ENCODE measurements at regions not wholly inside any gene's neighbourhood (a gene's known extent, or its start where the extent isn't known, plus 50 kb on each side); places are given as distances from the start of the nearest gene placed in this dataset.

DNA sequence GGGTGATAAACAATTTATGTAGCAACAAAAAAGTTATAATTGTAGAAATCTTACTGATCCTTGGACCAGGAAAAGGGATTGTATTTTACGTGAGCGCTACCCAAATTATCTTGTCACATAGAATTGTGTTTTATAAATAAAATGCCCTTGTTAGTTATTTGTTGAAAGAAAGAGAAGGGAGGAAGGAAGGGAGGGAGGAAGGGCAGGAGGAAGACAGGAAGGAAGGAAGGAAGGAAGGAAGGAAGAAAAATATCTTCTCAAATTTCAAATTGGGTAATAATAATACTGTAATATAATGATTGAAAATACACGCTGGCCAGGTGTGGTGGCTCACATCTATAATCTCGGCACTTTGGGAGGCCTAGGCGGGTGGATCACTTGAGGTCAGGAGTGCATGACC, 206.2 kb upstream of the TLL1 start:
- DNase-seq (ENCODE audit: low read depth, low spot score) (no peak), FAIRE-seq (no peak)
- Histone ChIP-seq H3K27me3 (ENCODE audit: control insufficient read depth in 2 of 2, insufficient read depth in 2 of 2, low read length in 2 of 2) (no peaks in the 10 kb centered on the region), H3K9ac (replicated peaks; ENCODE audit: extremely low read depth, insufficient read depth, low read length) (no peak overlapping the region), H3K36me3 (ENCODE audit: control insufficient read depth in 2 of 2, extremely low read depth in 1 of 2, insufficient read depth in 2 of 2, low read length in 2 of 2) (no peaks in the 10 kb centered on the region), H2AFZ (ENCODE audit: low read depth, low read length) (no peak overlapping the region), H3K4me1 (ENCODE audit: control insufficient read depth, extremely low read depth, insufficient read depth, low read length) (no peaks in the 10 kb centered on the region), H4K20me1 (replicated peaks; ENCODE audit: control insufficient read depth, extremely low read depth, insufficient read depth, low read length) (no peaks in the 10 kb centered on the region), H3K4me2 (ENCODE audit: insufficient read depth, low read length) (no peak overlapping the region), H3K9me1 (replicated peaks; ENCODE audit: control insufficient read depth, extremely low read depth, insufficient read depth, low read length) (no peaks in the 10 kb centered on the region), H3K27ac (ENCODE audit: insufficient read depth, low read depth, low read length) (no peak overlapping the region), H3K79me2 (ENCODE audit: control insufficient read depth, insufficient read depth, low read length) (no peaks in the 10 kb centered on the region), H3K4me3 (replicated peaks in 1 of 3; ENCODE audit: insufficient read depth in 1 of 3, low read depth in 1 of 3, low read length in 3 of 3) (no peak overlapping the region), H3K9me3 (replicated peaks; ENCODE audit: control insufficient read depth, insufficient read depth, low read length) (no peaks in the 10 kb centered on the region)
- no peak for TF ChIP-seq FOS (IDR thresholded peaks at IDR 0.05; ENCODE audit: borderline replicate concordance, insufficient read depth, low read length)
- TF ChIP-seq, protein P1, sequence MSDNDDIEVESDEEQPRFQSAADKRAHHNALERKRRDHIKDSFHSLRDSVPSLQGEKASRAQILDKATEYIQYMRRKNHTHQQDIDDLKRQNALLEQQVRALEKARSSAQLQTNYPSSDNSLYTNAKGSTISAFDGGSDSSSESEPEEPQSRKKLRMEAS (IDR thresholded peaks at IDR 0.05; ENCODE audit: insufficient read depth, insufficient read length) = no peak
- TF ChIP-seq EZH2 (IDR thresholded peaks at IDR 0.05; ENCODE audit: borderline replicate concordance, low read depth, low read length, severe bottlenecking) = no peak
- no peak for TF ChIP-seq POLR2AphosphoS5 (IDR thresholded peaks at IDR 0.05; ENCODE audit: insufficient read depth, low read depth, low read length)
- intact Hi-C loops (cut with micrococcal nuclease) (no loop called here), dilution Hi-C loops (cut with MboI; ENCODE audit: extremely low pct_ligation_motif_present, low sequenced_read_pairs) (no loop called here)
- ChIA-PET POLR2A (no interaction called here), CTCF (interaction anchor here (0.5 to 0.9 kb wide), 2 partner anchors 32 to 365 kb away, joined by 3 read pairs; no protein-coding TSS in a partner anchor)
- no TSS peak for BruUV-seq (replicated peaks)

DNA sequence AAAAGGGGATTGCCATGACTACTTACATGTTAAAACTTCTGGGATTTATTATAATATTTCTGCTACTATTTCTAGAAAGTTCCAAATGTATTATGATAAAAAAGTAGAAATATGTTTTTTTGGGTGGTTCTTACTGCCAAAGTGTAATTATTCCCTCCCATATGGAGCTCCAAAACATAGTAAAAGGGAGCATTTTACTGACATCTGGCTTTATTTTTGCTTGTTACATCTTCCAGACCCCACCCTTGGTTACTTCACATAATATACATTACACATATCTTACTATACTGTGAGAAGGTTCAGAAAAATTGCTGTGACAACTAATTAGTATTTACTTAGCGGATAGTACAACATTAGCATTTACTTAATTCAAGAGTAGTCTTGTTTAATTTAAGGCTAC, 205.1 kb upstream of the TLL1 start:
- Histone ChIP-seq H3K79me2 (ENCODE audit: control insufficient read depth, insufficient read depth, low read length) (no peaks in the 10 kb centered on the region), H2AFZ (ENCODE audit: low read depth, low read length) (no peak overlapping the region), H3K4me2 (ENCODE audit: insufficient read depth, low read length) (no peak overlapping the region), H3K36me3 (ENCODE audit: control insufficient read depth in 2 of 2, extremely low read depth in 1 of 2, insufficient read depth in 2 of 2, low read length in 2 of 2) (no peaks in the 10 kb centered on the region), H4K20me1 (replicated peaks; ENCODE audit: control insufficient read depth, extremely low read depth, insufficient read depth, low read length) (no peaks in the 10 kb centered on the region), H3K9me3 (replicated peaks; ENCODE audit: control insufficient read depth, insufficient read depth, low read length) (no peaks in the 10 kb centered on the region), H3K4me1 (ENCODE audit: control insufficient read depth, extremely low read depth, insufficient read depth, low read length) (no peaks in the 10 kb centered on the region), H3K4me3 (replicated peaks in 1 of 3; ENCODE audit: insufficient read depth in 1 of 3, low read depth in 1 of 3, low read length in 3 of 3) (no peak overlapping the region), H3K27ac (ENCODE audit: insufficient read depth, low read depth, low read length) (no peak overlapping the region), H3K9me1 (replicated peaks; ENCODE audit: control insufficient read depth, extremely low read depth, insufficient read depth, low read length) (no peaks in the 10 kb centered on the region), H3K9ac (replicated peaks; ENCODE audit: extremely low read depth, insufficient read depth, low read length) (no peak overlapping the region), H3K27me3 (ENCODE audit: control insufficient read depth in 2 of 2, insufficient read depth in 2 of 2, low read length in 2 of 2) (no peaks in the 10 kb centered on the region)
- dilution Hi-C loops (cut with MboI; ENCODE audit: extremely low pct_ligation_motif_present, low sequenced_read_pairs) (no loop called here), intact Hi-C loops (cut with micrococcal nuclease) (no loop called here)
- no TSS peak for BruUV-seq (replicated peaks)
- CTCF ChIA-PET = interaction anchor here (0.9 kb wide), 1 partner anchor 31 kb away, joined by 3 read pairs; no protein-coding TSS in a partner anchor
- POLR2A ChIA-PET = no interaction called here
- no peak for TF ChIP-seq MYC (IDR thresholded peaks at IDR 0.05; ENCODE audit: low read depth, low read length)
- TF ChIP-seq EZH2 (IDR thresholded peaks at IDR 0.05; ENCODE audit: borderline replicate concordance, low read depth, low read length, severe bottlenecking) = no peak
- TF ChIP-seq POLR2A (IDR thresholded peaks at IDR 0.05; ENCODE audit: low read depth, low read length) = no peak
- no peak for TF ChIP-seq GATA2 (IDR thresholded peaks at IDR 0.05; ENCODE audit: insufficient read depth, insufficient read length, low read depth, low read length)
- no peak for TF ChIP-seq POLR2AphosphoS5 (IDR thresholded peaks at IDR 0.05; ENCODE audit: insufficient read depth, low read depth, low read length)
- TF ChIP-seq, protein P1 (IDR thresholded peaks at IDR 0.05; ENCODE audit: insufficient read depth, insufficient read length) = no peak
- TF ChIP-seq FOS (IDR thresholded peaks at IDR 0.05; ENCODE audit: borderline replicate concordance, insufficient read depth, low read length) = no peak
- TF ChIP-seq JUN (IDR thresholded peaks at IDR 0.05; ENCODE audit: borderline replicate concordance, insufficient read depth, insufficient read length, low read depth) = no peak
- TF ChIP-seq, protein P2, sequence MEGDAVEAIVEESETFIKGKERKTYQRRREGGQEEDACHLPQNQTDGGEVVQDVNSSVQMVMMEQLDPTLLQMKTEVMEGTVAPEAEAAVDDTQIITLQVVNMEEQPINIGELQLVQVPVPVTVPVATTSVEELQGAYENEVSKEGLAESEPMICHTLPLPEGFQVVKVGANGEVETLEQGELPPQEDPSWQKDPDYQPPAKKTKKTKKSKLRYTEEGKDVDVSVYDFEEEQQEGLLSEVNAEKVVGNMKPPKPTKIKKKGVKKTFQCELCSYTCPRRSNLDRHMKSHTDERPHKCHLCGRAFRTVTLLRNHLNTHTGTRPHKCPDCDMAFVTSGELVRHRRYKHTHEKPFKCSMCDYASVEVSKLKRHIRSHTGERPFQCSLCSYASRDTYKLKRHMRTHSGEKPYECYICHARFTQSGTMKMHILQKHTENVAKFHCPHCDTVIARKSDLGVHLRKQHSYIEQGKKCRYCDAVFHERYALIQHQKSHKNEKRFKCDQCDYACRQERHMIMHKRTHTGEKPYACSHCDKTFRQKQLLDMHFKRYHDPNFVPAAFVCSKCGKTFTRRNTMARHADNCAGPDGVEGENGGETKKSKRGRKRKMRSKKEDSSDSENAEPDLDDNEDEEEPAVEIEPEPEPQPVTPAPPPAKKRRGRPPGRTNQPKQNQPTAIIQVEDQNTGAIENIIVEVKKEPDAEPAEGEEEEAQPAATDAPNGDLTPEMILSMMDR (IDR thresholded peaks at IDR 0.05; ENCODE audit: extremely low read depth in 1 of 2, insufficient read depth in 1 of 2, low read depth in 1 of 2, low read length in 2 of 2) = no peak
- FAIRE-seq (no peak), DNase-seq (ENCODE audit: low read depth, low spot score) (no peak)
